ENCODE measurements at regions not wholly inside any gene's neighbourhood (a gene's known extent, or its start where the extent isn't known, plus 50 kb on each side); places are given as distances from the start of the nearest gene placed in this dataset.

DNA sequence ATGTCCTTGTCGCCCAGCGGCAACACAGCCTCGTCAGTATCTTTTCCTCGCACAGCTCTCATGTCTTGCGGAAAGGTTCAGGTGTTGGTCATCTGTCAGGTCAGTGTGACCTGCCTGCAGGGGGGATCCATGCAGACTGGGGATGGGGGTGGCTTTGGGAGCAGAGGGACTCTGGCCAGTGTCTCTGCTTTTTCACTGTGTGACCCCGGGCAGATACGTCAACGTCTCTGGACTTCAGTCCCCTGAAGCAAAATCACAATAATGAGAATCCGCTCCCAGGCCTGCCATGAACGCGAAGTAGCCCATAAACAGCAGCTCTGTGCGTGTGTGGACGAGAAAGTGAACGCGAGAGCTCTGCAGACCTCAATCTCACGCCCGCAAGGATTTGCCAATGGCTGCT is 75.7 kb upstream of the FCN1 start:
- no peaks in the 10 kb centered on the region for H3K9me3 ChIP-seq
- no peak for DNase-seq
- H3K4me1 ChIP-seq (ENCODE audit: low read depth), result no peaks in the 10 kb centered on the region
- no peak overlapping the region for H3K4me3 ChIP-seq
- no peaks in the 10 kb centered on the region for H3K36me3 ChIP-seq (ENCODE audit: low read depth)
- intact Hi-C loops (cut with DNase I, micrococcal nuclease), result no loop called here
- TF ChIP-seq, protein P1, sequence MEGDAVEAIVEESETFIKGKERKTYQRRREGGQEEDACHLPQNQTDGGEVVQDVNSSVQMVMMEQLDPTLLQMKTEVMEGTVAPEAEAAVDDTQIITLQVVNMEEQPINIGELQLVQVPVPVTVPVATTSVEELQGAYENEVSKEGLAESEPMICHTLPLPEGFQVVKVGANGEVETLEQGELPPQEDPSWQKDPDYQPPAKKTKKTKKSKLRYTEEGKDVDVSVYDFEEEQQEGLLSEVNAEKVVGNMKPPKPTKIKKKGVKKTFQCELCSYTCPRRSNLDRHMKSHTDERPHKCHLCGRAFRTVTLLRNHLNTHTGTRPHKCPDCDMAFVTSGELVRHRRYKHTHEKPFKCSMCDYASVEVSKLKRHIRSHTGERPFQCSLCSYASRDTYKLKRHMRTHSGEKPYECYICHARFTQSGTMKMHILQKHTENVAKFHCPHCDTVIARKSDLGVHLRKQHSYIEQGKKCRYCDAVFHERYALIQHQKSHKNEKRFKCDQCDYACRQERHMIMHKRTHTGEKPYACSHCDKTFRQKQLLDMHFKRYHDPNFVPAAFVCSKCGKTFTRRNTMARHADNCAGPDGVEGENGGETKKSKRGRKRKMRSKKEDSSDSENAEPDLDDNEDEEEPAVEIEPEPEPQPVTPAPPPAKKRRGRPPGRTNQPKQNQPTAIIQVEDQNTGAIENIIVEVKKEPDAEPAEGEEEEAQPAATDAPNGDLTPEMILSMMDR (IDR thresholded peaks at IDR 0.05), result no peak
- ATAC-seq, result no peak

DNA sequence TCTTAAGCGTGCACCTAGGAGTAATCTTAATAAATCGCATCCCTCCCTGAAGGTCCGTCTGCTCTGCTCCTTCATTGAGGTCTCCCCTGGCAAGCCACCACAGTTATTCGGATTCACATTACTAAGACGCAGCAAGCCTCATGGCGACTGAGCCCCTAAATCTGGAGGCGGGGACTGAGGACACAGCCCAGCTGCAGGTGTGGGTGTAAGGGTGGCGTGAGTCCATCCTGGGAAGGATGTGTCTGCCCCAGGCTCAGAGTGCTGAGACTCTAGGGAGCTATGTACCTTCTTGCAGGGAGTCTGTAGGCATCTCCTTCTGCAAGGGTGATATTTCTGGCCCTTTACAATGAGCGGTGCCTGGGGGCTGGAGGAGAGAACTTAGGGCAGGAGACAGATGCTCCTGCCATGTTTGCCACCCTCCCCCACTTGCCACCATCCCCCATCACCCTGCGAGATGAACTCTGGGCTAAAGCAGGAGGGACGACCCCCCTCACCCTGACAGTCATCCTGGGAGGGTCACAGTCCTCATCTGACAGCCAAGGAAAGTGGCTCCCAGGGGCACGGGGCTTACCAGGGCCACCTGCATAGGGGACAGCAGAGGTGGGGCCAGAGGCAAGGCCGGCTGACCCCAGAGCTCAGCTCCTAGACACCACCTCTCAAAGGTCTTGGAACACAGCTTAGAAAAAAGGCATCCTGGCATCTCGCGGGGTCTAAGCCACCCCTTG is 76.4 kb upstream of the FCN1 start:
- DNase-seq, result no peak
- Histone ChIP-seq H3K4me3 (no peak overlapping the region), H3K36me3 (ENCODE audit: low read depth) (no peaks in the 10 kb centered on the region), H3K4me1 (ENCODE audit: low read depth) (no peaks in the 10 kb centered on the region), H3K9me3 (no peaks in the 10 kb centered on the region)
- ATAC-seq, result no peak
- TF ChIP-seq, protein P1 (IDR thresholded peaks at IDR 0.05), result no peak
- intact Hi-C loops (cut with DNase I, micrococcal nuclease), result no loop called here

DNA sequence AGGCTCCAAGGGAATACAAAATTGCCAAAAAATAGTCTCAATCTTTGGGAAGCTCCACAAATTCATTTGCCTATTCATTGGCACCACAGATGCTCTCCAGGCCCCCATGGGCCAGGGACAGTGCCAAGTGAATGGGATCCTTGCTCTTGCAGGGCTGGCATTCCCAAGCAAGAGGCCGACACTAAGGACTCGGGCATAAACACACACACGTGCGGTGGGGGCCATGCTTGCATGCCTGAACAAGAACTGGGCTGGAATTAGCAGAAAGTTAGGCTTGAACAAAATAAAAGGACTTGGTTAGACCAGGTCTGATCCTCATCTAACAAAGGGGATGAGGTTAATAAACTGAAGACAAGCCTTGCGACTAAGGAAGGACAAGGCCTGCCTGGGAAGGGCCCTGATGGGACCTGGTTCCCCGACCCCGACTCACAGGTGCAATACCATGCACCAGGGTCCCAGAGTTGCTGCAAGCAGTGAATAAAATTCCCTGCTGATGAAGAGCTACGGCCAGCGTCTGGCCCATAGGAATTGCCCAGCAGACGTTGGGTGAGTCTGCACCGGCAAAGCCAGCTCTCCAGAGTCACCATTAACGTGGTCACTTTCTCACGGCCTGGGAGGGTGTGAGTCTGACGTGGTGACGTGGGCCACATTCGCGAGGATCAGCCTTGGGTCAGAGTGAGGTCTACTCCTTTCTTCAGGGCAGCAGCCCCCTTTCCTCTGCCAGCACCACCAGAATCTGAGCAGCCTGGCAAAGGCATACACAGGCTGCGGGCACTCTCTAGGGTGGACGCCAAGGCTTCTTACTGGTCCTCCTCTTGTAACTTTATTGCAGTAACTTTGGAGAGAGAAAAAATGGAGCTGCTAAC is 77.4 kb upstream of the FCN1 start:
- Histone ChIP-seq H3K4me1 (ENCODE audit: low read depth) (no peaks in the 10 kb centered on the region), H3K36me3 (ENCODE audit: low read depth) (no peaks in the 10 kb centered on the region), H3K9me3 (peaks cover 6% of the 10 kb centered on the region), H3K4me3 (no peak overlapping the region)
- DNase-seq (no peak), ATAC-seq (no peak)
- intact Hi-C loops (cut with DNase I, micrococcal nuclease), result no loop called here
- TF ChIP-seq, protein P1 (IDR thresholded peaks at IDR 0.05), result no peak

DNA sequence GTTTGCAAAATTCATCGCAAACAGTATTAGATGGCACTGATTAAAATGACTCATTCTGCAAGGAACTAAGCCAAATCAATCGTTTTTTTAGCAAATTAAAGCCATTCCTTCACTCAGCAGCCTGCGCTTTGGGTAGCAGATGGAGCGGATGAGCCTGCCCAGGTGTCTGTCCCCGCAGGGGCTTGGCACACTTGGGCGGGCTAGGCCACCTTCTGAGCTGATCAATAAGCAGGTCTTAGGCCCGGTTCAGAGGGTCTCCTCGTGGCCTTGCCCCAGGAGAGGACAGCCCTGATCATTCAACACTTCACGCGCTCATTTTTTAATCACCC is 78.0 kb upstream of the FCN1 start:
- ATAC-seq (no peak), DNase-seq (no peak)
- Histone ChIP-seq H3K36me3 (ENCODE audit: low read depth) (no peaks in the 10 kb centered on the region), H3K4me1 (ENCODE audit: low read depth) (no peaks in the 10 kb centered on the region), H3K9me3 (peaks cover 12% of the 10 kb centered on the region), H3K4me3 (no peak overlapping the region)
- TF ChIP-seq, protein P1 (IDR thresholded peaks at IDR 0.05), result no peak
- intact Hi-C loops (cut with DNase I, micrococcal nuclease), result no loop called here

DNA sequence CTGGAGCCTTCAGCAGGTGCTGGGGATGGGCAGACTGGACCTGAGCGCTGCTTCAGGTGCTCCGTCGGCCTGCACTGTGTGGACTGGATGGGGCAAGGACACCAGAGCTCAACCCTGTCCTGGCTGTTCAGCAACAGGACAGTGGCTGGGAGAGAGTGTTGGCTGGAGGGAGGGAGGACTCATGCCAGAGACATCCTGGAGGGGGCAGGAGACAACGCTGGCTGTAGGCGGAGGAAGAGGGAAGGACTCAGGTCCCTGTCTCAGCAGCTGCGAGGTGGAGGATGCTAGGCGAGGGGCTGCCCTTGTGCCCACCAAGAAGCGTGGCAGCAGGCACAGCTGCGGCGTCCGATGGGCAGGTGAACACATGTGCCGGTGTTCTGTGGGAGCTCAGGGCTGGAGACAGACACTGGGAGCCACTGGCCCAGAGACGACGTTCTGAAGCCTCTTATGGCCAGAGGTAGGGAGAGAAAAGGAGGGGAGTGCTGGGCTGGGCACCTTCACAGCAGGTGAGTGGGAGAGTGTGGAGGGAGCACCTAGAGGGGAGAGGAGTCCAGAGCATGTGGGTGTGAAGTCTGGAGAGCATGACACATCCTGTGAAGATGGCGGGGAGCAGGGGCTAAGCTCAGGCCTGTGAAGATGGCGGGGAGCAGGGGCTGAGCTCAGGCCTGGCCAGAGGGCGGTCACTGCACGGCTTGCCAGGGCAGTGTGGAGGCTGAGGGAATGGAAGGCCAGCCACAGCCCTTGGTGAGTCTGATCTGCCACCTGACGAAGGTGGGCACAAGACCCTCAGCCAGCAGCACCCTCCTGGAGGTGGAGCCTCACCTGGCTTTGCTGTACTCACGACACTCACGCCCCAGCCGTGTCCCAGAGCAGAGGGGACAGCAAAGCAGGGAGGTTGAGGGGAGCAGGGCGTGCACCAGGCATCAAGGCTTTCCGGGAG is 79.1 kb upstream of the FCN1 start:
- intact Hi-C loops (cut with DNase I, micrococcal nuclease), result no loop called here
- TF ChIP-seq, protein P1 (IDR thresholded peaks at IDR 0.05), result no peak
- ATAC-seq, result no peak
- Histone ChIP-seq H3K9me3 (peaks cover 20% of the 10 kb centered on the region), H3K4me1 (ENCODE audit: low read depth) (no peaks in the 10 kb centered on the region), H3K4me3 (no peak overlapping the region), H3K36me3 (ENCODE audit: low read depth) (no peaks in the 10 kb centered on the region)
- DNase-seq, result no peak

All from mucosa of descending colon (tissue), 3 donors.